Neural progenitor cell (in vitro differentiated cells): ENCODE measurements at regions not wholly inside any gene's neighbourhood (a gene's known extent, or its start where the extent isn't known, plus 50 kb on each side); places are given as distances from the start of the nearest gene placed in this dataset.

Source experiments
- DNase-seq: peaks from one replicate; pipeline ENCODE4 v3.0.0-alpha.2; 2016; ENCODE audit warnings: low spot score
- H2AFZ ChIP-seq: fragments of 200-600 bp; sonication (generic); replicated peaks from 2 replicates; pipeline ENCODE4 v1.6.1; 2016; ENCODE audit warnings: antibody characterized with exemption
- H3F3A ChIP-seq: fragments of 200-600 bp; sonication (generic); 2 replicates; pipeline ENCODE4 v1.6.1; 2016; ENCODE audit warnings: antibody characterized with exemption, low read depth
- H3K27ac ChIP-seq: fragments of 200-600 bp; sonication (generic); 2 replicates; pipeline ENCODE4 v1.5.1; 2016; ENCODE audit warnings: mild to moderate bottlenecking
- H3K27me3 ChIP-seq: fragments of 200-600 bp; sonication (generic); 2 replicates; pipeline ENCODE4 v1.6.1; 2016; ENCODE audit warnings: mild to moderate bottlenecking, moderate library complexity
- H3K36me3 ChIP-seq: fragments of 200-600 bp; sonication (generic); 2 replicates; pipeline ENCODE4 v1.5.1; 2016
- H3K4me1 ChIP-seq: fragments of 200-600 bp; sonication (generic); 2 replicates; pipeline ENCODE4 v1.6.1; 2016; ENCODE audit warnings: mixed run types
- H3K4me2 ChIP-seq: fragments of 200-600 bp; sonication (generic); 2 replicates; pipeline ENCODE4 v1.6.1; 2016
- H3K4me3 ChIP-seq: fragments of 200-600 bp; sonication (generic); 2 replicates; pipeline ENCODE4 v1.5.1; 2016
- H3K79me2 ChIP-seq: fragments of 200-600 bp; sonication (generic); 2 replicates; pipeline ENCODE4 v1.6.1; 2016; ENCODE audit warnings: low read depth
- H3K9ac ChIP-seq: fragments of 200-600 bp; sonication (generic); 2 replicates; pipeline ENCODE4 v1.6.1; 2016
- H3K9me3 ChIP-seq: fragments of 200-600 bp; sonication (generic); 2 replicates; pipeline ENCODE4 v1.5.1; 2016; ENCODE audit warnings: low read depth
- H4K20me1 ChIP-seq: fragments of 200-600 bp; sonication (generic); 2 replicates; pipeline ENCODE4 v1.6.1; 2016; ENCODE audit warnings: low read depth
- H3K27ac Mint-ChIP-seq: 3 replicates; pipeline ENCODE4 v1.8.0; 2021; ENCODE audit warnings: mixed read lengths
- H3K27me3 Mint-ChIP-seq: 2 replicates; pipeline ENCODE4 v1.8.0; 2022; ENCODE audit warnings: low read depth, mild to moderate bottlenecking, inconsistent platforms, moderate library complexity, mixed read lengths; ENCODE audit not compliant: insufficient read depth
- H3K36me3 Mint-ChIP-seq: 3 replicates; pipeline ENCODE4 v1.8.0; 2021; ENCODE audit warnings: mixed read lengths
- H3K4me1 Mint-ChIP-seq: 3 replicates; pipeline ENCODE4 v1.8.0; 2021; ENCODE audit warnings: mixed read lengths
- H3K4me3 Mint-ChIP-seq: 3 replicates; pipeline ENCODE4 v1.8.0; 2021; ENCODE audit warnings: mild to moderate bottlenecking, moderate library complexity, mixed read lengths
- H3K9me3 Mint-ChIP-seq: 3 replicates; pipeline ENCODE4 v1.8.0; 2020; ENCODE audit warnings: mixed read lengths
- EZH2 ChIP-seq: fragments of 200-600 bp; sonication (generic); IDR thresholded peaks from 2 replicates; pipeline ENCODE4 v1.6.1; 2017; ENCODE audit warnings: antibody characterized with exemption, mild to moderate bottlenecking, moderate library complexity
- EZH2phosphoT487 ChIP-seq: fragments of 200-600 bp; sonication (generic); IDR thresholded peaks from 2 replicates; pipeline ENCODE4 v1.6.1; 2017; ENCODE audit warnings: antibody characterized with exemption
- TF ChIP-seq, protein P1 (sequence below): fragments of 200-600 bp; sonication (generic); IDR thresholded peaks from 2 replicates; pipeline ENCODE4 v1.5.1; 2017; ENCODE audit warnings: antibody characterized with exemption, mild to moderate bottlenecking

DNA sequence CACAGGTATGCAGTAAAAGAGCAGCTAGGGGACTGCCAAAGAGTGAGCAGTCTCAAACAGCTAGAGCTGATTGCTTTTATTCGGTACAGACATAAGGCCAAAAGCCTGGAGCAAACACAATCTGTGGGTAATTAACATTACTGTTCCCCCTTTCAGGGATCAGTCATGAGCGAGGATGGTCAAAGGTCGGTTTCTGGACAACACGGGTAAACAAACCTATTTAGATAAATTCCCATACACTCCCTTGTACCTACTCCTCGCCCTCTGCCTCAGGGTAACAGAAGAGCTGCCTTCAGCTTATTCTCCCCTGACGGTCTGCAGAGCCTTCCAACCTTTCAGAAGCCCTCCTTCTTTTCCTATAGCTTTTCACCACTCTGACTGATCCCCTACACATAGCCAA is 586.0 kb downstream of the SUCLG1 start:
- Histone ChIP-seq H3K9me3 (no peaks in the 10 kb centered on the region), H3K9ac (no peak overlapping the region), H3K4me1 (no peaks in the 10 kb centered on the region), H3K27me3 (no peaks in the 10 kb centered on the region), H3F3A (no peaks in the 10 kb centered on the region), H3K79me2 (no peaks in the 10 kb centered on the region), H3K4me2 (no peak overlapping the region), H3K27ac (no peak overlapping the region), H4K20me1 (no peaks in the 10 kb centered on the region), H3K4me3 (no peak overlapping the region), H3K36me3 (no peaks in the 10 kb centered on the region), H2AFZ (no peak overlapping the region)
- no peak for DNase-seq
- H3K27ac Mint-ChIP-seq, result no peak overlapping the region
- no peaks in the 10 kb centered on the region for H3K4me1 Mint-ChIP-seq
- peaks cover 36% of the 10 kb centered on the region for H3K9me3 Mint-ChIP-seq
- H3K27me3 Mint-ChIP-seq, result peaks cover 8% of the 10 kb centered on the region
- TF ChIP-seq EZH2phosphoT487 (no peak), EZH2 (no peak)
- TF ChIP-seq, protein P1, sequence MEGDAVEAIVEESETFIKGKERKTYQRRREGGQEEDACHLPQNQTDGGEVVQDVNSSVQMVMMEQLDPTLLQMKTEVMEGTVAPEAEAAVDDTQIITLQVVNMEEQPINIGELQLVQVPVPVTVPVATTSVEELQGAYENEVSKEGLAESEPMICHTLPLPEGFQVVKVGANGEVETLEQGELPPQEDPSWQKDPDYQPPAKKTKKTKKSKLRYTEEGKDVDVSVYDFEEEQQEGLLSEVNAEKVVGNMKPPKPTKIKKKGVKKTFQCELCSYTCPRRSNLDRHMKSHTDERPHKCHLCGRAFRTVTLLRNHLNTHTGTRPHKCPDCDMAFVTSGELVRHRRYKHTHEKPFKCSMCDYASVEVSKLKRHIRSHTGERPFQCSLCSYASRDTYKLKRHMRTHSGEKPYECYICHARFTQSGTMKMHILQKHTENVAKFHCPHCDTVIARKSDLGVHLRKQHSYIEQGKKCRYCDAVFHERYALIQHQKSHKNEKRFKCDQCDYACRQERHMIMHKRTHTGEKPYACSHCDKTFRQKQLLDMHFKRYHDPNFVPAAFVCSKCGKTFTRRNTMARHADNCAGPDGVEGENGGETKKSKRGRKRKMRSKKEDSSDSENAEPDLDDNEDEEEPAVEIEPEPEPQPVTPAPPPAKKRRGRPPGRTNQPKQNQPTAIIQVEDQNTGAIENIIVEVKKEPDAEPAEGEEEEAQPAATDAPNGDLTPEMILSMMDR, result no peak
- H3K4me3 Mint-ChIP-seq, result no peak overlapping the region
- H3K36me3 Mint-ChIP-seq, result no peaks in the 10 kb centered on the region

DNA sequence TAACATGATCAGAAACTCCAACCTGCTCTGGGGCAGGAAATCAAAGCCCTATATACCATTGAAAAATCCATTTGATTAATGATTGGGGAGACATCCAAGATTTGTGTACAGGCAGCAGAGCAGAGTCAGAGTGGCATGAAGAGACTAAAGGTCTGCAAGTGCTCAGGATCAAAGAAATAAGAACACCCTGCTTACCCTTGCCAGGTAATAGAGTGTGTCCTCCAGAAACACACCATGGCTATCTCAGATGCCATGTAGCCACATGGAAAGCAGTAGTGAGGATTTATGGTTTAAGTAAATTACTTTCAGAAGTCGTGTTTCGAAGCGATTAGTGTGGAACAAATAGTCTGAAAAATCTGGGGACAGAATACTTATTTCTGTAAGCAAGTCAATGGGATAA is 592.9 kb downstream of the SUCLG1 start:
- H3K4me2 ChIP-seq, result no peak overlapping the region
- H3K4me1 Mint-ChIP-seq, result no peaks in the 10 kb centered on the region
- H3K9ac ChIP-seq, result no peak overlapping the region
- no peaks in the 10 kb centered on the region for H3K4me1 ChIP-seq
- no peaks in the 10 kb centered on the region for H3F3A ChIP-seq
- DNase-seq, result no peak
- no peak for TF ChIP-seq EZH2phosphoT487
- TF ChIP-seq, protein P1, result no peak
- no peak for TF ChIP-seq EZH2
- no peak overlapping the region for H3K4me3 ChIP-seq
- no peaks in the 10 kb centered on the region for H3K36me3 ChIP-seq
- no peak overlapping the region for H3K27ac Mint-ChIP-seq
- H3K4me3 Mint-ChIP-seq, result no peak overlapping the region
- no peaks in the 10 kb centered on the region for H3K79me2 ChIP-seq
- H3K27me3 ChIP-seq, result no peaks in the 10 kb centered on the region
- no peaks in the 10 kb centered on the region for H3K27me3 Mint-ChIP-seq
- no peaks in the 10 kb centered on the region for H3K36me3 Mint-ChIP-seq
- H2AFZ ChIP-seq, result no peak overlapping the region
- H3K9me3 Mint-ChIP-seq, result no peaks in the 10 kb centered on the region
- no peaks in the 10 kb centered on the region for H4K20me1 ChIP-seq
- no peaks in the 10 kb centered on the region for H3K9me3 ChIP-seq
- H3K27ac ChIP-seq, result no peak overlapping the region

DNA sequence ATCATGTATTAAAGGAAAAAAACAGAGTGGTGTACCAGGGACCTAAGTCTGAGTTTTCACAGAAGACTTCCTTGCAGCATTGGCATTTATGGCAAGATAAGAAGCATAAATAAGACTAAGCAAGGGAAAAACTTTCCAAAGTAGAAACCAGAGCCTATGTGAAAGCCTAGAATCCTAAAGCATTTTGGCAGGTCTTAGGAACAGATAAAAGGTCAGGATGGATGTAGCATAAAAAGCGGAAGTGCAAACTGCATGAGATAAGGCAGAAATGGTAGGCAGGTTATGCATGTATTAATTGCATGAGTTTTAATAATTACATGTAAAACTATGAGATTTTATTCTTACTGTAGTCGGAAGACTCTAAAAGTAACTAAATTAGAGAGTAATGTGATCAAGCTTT is 596.5 kb downstream of the SUCLG1 start:
- no peaks in the 10 kb centered on the region for H3K36me3 Mint-ChIP-seq
- H2AFZ ChIP-seq, result no peak overlapping the region
- no peak overlapping the region for H3K27ac Mint-ChIP-seq
- H3K79me2 ChIP-seq, result no peaks in the 10 kb centered on the region
- H3K9me3 Mint-ChIP-seq, result no peaks in the 10 kb centered on the region
- no peak overlapping the region for H3K4me3 ChIP-seq
- H3K36me3 ChIP-seq, result no peaks in the 10 kb centered on the region
- no peaks in the 10 kb centered on the region for H3K9me3 ChIP-seq
- H4K20me1 ChIP-seq, result no peaks in the 10 kb centered on the region
- no peak overlapping the region for H3K4me2 ChIP-seq
- no peaks in the 10 kb centered on the region for H3K4me1 ChIP-seq
- no peak for DNase-seq
- H3K9ac ChIP-seq, result no peak overlapping the region
- H3K27ac ChIP-seq, result no peak overlapping the region
- TF ChIP-seq EZH2 (no peak), EZH2phosphoT487 (no peak)
- TF ChIP-seq, protein P1, result no peak
- H3K4me1 Mint-ChIP-seq, result no peaks in the 10 kb centered on the region
- H3K4me3 Mint-ChIP-seq, result no peak overlapping the region
- H3K27me3 ChIP-seq, result no peaks in the 10 kb centered on the region
- H3F3A ChIP-seq, result no peaks in the 10 kb centered on the region
- no peaks in the 10 kb centered on the region for H3K27me3 Mint-ChIP-seq

DNA sequence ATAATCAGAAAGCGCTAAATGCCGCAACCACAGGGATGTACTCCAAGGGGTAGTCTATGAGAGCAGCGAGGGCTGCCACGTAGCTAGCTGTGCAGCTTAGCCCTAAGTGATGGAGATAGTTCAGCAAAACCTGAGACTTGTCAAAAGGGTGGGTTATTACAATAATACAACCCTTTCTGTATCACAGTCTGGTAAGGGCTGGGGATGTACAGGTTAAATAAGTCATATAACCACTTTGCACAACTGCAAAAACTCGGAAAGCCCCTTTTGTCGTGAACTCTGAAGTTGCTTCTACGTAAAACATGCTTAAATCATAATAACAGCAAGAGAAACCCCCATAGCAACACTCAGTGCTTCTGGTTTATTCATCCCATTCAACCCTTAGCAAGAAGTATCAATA is 598.8 kb downstream of the SUCLG1 start:
- H3K9me3 Mint-ChIP-seq, result no peaks in the 10 kb centered on the region
- no peaks in the 10 kb centered on the region for H3K4me1 Mint-ChIP-seq
- H3K4me3 ChIP-seq, result no peak overlapping the region
- DNase-seq, result no peak
- H3K4me1 ChIP-seq, result no peaks in the 10 kb centered on the region
- H3K27me3 ChIP-seq, result no peaks in the 10 kb centered on the region
- no peak overlapping the region for H2AFZ ChIP-seq
- H3K9me3 ChIP-seq, result no peaks in the 10 kb centered on the region
- H3K9ac ChIP-seq, result no peak overlapping the region
- no peaks in the 10 kb centered on the region for H3K79me2 ChIP-seq
- no peak overlapping the region for H3K4me3 Mint-ChIP-seq
- H3K36me3 ChIP-seq, result no peaks in the 10 kb centered on the region
- no peak overlapping the region for H3K27ac ChIP-seq
- no peaks in the 10 kb centered on the region for H3K27me3 Mint-ChIP-seq
- no peak for TF ChIP-seq EZH2phosphoT487
- TF ChIP-seq, protein P1, result no peak
- no peak for TF ChIP-seq EZH2
- H3K27ac Mint-ChIP-seq, result no peak overlapping the region
- no peak overlapping the region for H3K4me2 ChIP-seq
- no peaks in the 10 kb centered on the region for H3K36me3 Mint-ChIP-seq
- H3F3A ChIP-seq, result no peaks in the 10 kb centered on the region
- H4K20me1 ChIP-seq, result no peaks in the 10 kb centered on the region
